Gastroesophageal sphincter (tissue), 3 donors: ENCODE measurements at regions not wholly inside any gene's neighbourhood (a gene's known extent, or its start where the extent isn't known, plus 50 kb on each side); places are given as distances from the start of the nearest gene placed in this dataset.

Experiments used
- EP300 ChIP-seq: sonication (generic); formaldehyde crosslinking; IDR thresholded peaks from one replicate; pipeline ENCODE4 v1.6.1; 2017; ENCODE audit warnings: antibody characterized with exemption, mild to moderate bottlenecking
- POLR2A ChIP-seq, 2 donors: fragments of 450-650 bp; IDR thresholded peaks; one replicate each; pipeline ENCODE4 v1.6.1; 2017; ENCODE audit warnings: antibody characterized with exemption in 2 of 2, mild to moderate bottlenecking in 2 of 2, moderate library complexity in 1 of 2
- POLR2AphosphoS5 ChIP-seq: sonication (generic); formaldehyde crosslinking; IDR thresholded peaks from one replicate; pipeline ENCODE4 v1.6.1; 2017; ENCODE audit warnings: antibody characterized with exemption
- TF ChIP-seq, protein P1 (sequence below), 4 experiments: fragments of 200-600 bp in 2 of 4; fragments of 450-650 bp in 2 of 4; sonication (generic) in 1 of 4; IDR thresholded peaks; one replicate each; pipeline ENCODE4 v1.5.1; 2017 to 2019; ENCODE audit warnings: antibody characterized with exemption in 4 of 4, mild to moderate bottlenecking in 2 of 4, moderate library complexity in 2 of 4

GRCh38 chr12:46702581-46703344, 123.0 kb downstream of the SLC38A4 start:
- TF ChIP-seq, protein P1, sequence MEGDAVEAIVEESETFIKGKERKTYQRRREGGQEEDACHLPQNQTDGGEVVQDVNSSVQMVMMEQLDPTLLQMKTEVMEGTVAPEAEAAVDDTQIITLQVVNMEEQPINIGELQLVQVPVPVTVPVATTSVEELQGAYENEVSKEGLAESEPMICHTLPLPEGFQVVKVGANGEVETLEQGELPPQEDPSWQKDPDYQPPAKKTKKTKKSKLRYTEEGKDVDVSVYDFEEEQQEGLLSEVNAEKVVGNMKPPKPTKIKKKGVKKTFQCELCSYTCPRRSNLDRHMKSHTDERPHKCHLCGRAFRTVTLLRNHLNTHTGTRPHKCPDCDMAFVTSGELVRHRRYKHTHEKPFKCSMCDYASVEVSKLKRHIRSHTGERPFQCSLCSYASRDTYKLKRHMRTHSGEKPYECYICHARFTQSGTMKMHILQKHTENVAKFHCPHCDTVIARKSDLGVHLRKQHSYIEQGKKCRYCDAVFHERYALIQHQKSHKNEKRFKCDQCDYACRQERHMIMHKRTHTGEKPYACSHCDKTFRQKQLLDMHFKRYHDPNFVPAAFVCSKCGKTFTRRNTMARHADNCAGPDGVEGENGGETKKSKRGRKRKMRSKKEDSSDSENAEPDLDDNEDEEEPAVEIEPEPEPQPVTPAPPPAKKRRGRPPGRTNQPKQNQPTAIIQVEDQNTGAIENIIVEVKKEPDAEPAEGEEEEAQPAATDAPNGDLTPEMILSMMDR (IDR thresholded peaks at IDR 0.05): no peak
- TF ChIP-seq POLR2A (IDR thresholded peaks at IDR 0.05) (no peak), POLR2AphosphoS5 (no peak), EP300 (no peak)
